ENCODE measurements at regions not wholly inside any gene's neighbourhood (a gene's known extent, or its start where the extent isn't known, plus 50 kb on each side); places are given as distances from the start of the nearest gene placed in this dataset.
A peak's percentile ranks its signal among the peaks of the same experiment; 100 is the strongest.

DNA sequence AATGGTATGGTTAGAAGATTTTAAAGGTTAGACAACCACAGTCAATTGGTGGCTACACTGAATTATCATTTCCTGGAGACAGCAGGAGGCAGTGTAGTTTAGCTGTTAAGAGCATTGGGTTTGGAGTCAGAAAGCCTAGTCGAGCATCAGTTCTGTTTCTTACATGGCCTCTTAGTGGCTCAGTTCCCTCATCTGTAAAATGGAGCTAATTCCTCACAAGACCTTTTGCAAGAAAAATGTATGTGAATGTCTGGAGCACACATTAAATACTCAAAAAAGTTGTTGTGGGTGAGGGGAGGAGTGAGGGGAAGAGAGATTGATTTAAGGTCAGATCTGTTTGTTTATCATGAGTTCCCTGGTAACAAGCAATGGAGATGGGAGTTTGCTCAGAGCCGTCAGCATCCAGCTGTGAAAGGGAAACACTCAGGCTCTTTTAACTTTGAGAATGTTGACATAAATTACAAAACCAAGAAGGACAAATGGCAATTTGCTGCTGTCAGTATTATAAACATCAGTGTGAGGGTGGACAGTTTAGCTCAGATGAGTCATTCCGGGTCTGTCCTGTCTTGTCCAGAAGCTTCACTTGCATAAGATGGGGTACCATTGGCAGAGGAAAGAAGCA is 98.2 kb upstream of the PGRMC2 start:
- no peak overlapping the region for H3K4me3 ChIP-seq
- no peaks in the 10 kb centered on the region for H4K20me1 ChIP-seq (ENCODE audit: insufficient read depth, poor library complexity, severe bottlenecking)
- no peak for DNase-seq (ENCODE audit: low spot score)
- H3K9me2 ChIP-seq (replicated peaks; ENCODE audit: insufficient read depth), result no peaks in the 10 kb centered on the region
- 48% methylated on average over 3 of the region's 3 CpGs for WGBS (ENCODE audit: low lambda C conversion rate, missing lambda C conversion rate)
- H3K36me3 ChIP-seq (replicated peaks; ENCODE audit: insufficient read depth, low read depth), result no peaks in the 10 kb centered on the region
- H3K79me2 ChIP-seq, result no peaks in the 10 kb centered on the region
- no peaks in the 10 kb centered on the region for H3K9me3 ChIP-seq (ENCODE audit: low read depth)
- no peaks in the 10 kb centered on the region for H3K27me3 ChIP-seq
- TF ChIP-seq, protein P1, sequence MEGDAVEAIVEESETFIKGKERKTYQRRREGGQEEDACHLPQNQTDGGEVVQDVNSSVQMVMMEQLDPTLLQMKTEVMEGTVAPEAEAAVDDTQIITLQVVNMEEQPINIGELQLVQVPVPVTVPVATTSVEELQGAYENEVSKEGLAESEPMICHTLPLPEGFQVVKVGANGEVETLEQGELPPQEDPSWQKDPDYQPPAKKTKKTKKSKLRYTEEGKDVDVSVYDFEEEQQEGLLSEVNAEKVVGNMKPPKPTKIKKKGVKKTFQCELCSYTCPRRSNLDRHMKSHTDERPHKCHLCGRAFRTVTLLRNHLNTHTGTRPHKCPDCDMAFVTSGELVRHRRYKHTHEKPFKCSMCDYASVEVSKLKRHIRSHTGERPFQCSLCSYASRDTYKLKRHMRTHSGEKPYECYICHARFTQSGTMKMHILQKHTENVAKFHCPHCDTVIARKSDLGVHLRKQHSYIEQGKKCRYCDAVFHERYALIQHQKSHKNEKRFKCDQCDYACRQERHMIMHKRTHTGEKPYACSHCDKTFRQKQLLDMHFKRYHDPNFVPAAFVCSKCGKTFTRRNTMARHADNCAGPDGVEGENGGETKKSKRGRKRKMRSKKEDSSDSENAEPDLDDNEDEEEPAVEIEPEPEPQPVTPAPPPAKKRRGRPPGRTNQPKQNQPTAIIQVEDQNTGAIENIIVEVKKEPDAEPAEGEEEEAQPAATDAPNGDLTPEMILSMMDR (IDR thresholded peaks at IDR 0.05; ENCODE audit: poor library complexity), result peak; percentile 16
- TF ChIP-seq EZH2phosphoT487 (IDR thresholded peaks at IDR 0.05; ENCODE audit: low read depth, severe bottlenecking, unreplicated experiment), result no peak
- peaks cover 13% of the 10 kb centered on the region for H3K4me1 ChIP-seq (ENCODE audit: insufficient read depth)
- no peak overlapping the region for H2AFZ ChIP-seq
- peak overlapping the region; percentile 61 for H3K27ac ChIP-seq
- no peak overlapping the region for H3K4me2 ChIP-seq

DNA sequence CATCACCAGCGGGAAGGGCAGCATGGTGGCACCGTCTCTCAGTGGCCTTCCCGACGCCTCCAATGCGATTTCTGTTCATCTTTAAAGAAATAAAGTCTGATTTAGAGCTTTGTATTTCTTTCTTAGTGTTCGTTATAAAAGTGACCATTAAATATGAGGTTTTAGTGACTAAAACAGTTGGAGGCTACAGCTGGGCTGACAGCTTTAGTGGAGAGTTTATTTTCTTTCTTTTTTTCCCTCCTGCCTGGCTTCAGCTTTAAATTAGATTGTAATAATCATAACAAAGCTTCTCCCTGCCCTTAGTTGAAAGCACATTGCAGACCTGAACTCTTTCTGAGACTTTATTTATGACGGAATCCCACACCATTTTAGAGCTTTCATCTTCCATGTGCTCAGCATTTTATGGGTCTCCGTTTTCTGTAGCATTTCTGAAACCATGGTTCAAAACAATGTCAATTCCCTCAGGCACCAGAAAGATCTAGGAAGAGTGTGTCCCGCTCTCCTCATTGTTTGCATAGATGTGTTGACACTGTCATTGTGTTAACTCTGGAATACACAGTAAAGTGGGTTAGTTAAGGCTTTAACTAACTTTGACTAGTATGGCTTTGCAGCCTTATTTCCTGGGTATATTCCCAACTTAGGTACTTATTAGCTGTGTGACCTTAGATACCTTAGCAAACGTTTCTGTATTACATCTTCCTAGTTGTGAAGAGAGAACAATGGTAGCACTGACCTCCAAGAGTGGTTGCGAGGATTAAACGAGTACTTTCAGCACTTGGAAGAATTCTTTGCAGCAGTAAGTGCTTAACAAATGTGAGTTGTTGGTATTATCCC is 97.4 kb upstream of the PGRMC2 start:
- Histone ChIP-seq H3K79me2 (no peaks in the 10 kb centered on the region), H3K36me3 (replicated peaks; ENCODE audit: insufficient read depth, low read depth) (no peaks in the 10 kb centered on the region), H3K27ac (peak overlapping the region; percentile 61), H4K20me1 (ENCODE audit: insufficient read depth, poor library complexity, severe bottlenecking) (no peaks in the 10 kb centered on the region), H2AFZ (no peak overlapping the region), H3K4me3 (no peak overlapping the region), H3K4me1 (ENCODE audit: insufficient read depth) (peaks cover 13% of the 10 kb centered on the region), H3K4me2 (no peak overlapping the region), H3K9me2 (replicated peaks; ENCODE audit: insufficient read depth) (no peaks in the 10 kb centered on the region), H3K9me3 (ENCODE audit: low read depth) (no peaks in the 10 kb centered on the region), H3K27me3 (no peaks in the 10 kb centered on the region)
- TF ChIP-seq, protein P1 (IDR thresholded peaks at IDR 0.05; ENCODE audit: poor library complexity), result no peak
- no peak for TF ChIP-seq EZH2 (IDR thresholded peaks at IDR 0.05; ENCODE audit: borderline replicate concordance)
- TF ChIP-seq EZH2phosphoT487 (IDR thresholded peaks at IDR 0.05; ENCODE audit: low read depth, severe bottlenecking, unreplicated experiment), result no peak
- WGBS (ENCODE audit: low lambda C conversion rate, missing lambda C conversion rate), result 64% methylated on average over 12 of the region's 12 CpGs
- DNase-seq (ENCODE audit: low spot score), result no peak

DNA sequence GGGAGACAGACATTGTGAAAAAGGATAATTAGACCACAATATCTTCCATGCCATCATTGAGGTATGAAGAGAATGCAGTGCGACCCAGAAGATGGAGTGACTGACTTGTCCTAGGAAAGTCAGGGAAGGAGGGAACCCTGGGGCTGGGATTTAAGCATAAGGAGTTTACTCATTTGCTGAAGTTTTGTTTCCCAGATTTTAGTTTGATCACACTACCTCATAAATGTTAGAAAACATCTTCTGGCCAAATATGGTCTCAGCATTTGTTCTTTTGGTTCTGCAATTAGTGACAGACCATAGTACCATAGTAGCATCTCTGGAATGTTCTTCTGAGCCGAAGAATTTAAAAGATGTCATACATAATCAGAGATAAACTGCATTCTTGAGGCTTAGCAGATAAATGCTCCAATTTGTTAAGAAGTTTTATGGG is 96.5 kb upstream of the PGRMC2 start:
- H3K36me3 ChIP-seq (replicated peaks; ENCODE audit: insufficient read depth, low read depth), result no peaks in the 10 kb centered on the region
- 43% methylated on average over 2 of the region's 2 CpGs for WGBS (ENCODE audit: low lambda C conversion rate, missing lambda C conversion rate)
- no peak overlapping the region for H2AFZ ChIP-seq
- peaks cover 13% of the 10 kb centered on the region for H3K4me1 ChIP-seq (ENCODE audit: insufficient read depth)
- H3K27me3 ChIP-seq, result no peaks in the 10 kb centered on the region
- H3K9me3 ChIP-seq (ENCODE audit: low read depth), result no peaks in the 10 kb centered on the region
- no peak for DNase-seq (ENCODE audit: low spot score)
- no peaks in the 10 kb centered on the region for H3K9me2 ChIP-seq (replicated peaks; ENCODE audit: insufficient read depth)
- H3K4me3 ChIP-seq, result no peak overlapping the region
- H3K27ac ChIP-seq, result peak overlapping the region; percentile 41
- no peaks in the 10 kb centered on the region for H3K79me2 ChIP-seq
- no peaks in the 10 kb centered on the region for H4K20me1 ChIP-seq (ENCODE audit: insufficient read depth, poor library complexity, severe bottlenecking)
- no peak overlapping the region for H3K4me2 ChIP-seq
- no peak for TF ChIP-seq EZH2 (IDR thresholded peaks at IDR 0.05; ENCODE audit: borderline replicate concordance)

All from hepatocyte (in vitro differentiated cells).